Panc1 (cell line): ENCODE measurements at regions not wholly inside any gene's neighbourhood (a gene's known extent, or its start where the extent isn't known, plus 50 kb on each side); places are given as distances from the start of the nearest gene placed in this dataset.

Experiments used
- ATAC-seq: fragments of 200-7000 bp; cut with Tn5 transposase; 2 replicates; pipeline ENCODE4 v1.9.1; 2020; ENCODE audit warnings: mild to moderate bottlenecking, moderate library complexity
- BruUV-seq: library from RNA; stranded (reverse); fragments of 400-500 nt; replicated peaks from 2 replicates; lab custom pipeline; 2021; lab: Mats Ljungman, UMichigan
- CTCF ChIA-PET: fragments of 300-600 bp; sonication (Branson Sonifier 250); formaldehyde crosslinking; loops from one replicate; lab custom pipeline; 2022; ENCODE audit warnings: antibody characterized with exemption; lab: Charles Lee
- POLR2A ChIA-PET: fragments of 300-600 bp; sonication (Branson Sonifier 250); formaldehyde crosslinking; loops from one replicate; lab custom pipeline; 2022; ENCODE audit warnings: antibody characterized with exemption; lab: Charles Lee
- DNase-seq: peaks from one replicate; pipeline ENCODE4 v3.0.0-alpha.2; 2010; ENCODE audit warnings: low read depth, low spot score
- H3K27ac ChIP-seq: 2 replicates; pipeline ENCODE4 v1.5.1; 2011; ENCODE audit warnings: mild to moderate bottlenecking, low read length, inconsistent platforms
- H3K27me3 ChIP-seq: fragments of 200-500 bp; sonication (Bioruptor generic); 2 replicates; pipeline ENCODE4 v1.6.0; 2014; ENCODE audit warnings: low read length, inconsistent platforms; ENCODE audit not compliant: control insufficient read depth, insufficient read depth
- H3K36me3 ChIP-seq: fragments of 200-500 bp; sonication (Bioruptor generic); 2 replicates; pipeline ENCODE4 v1.5.1; 2014; ENCODE audit warnings: inconsistent platforms, mild to moderate bottlenecking, low read length, moderate library complexity; ENCODE audit not compliant: control insufficient read depth, insufficient read depth
- H3K4me1 ChIP-seq: 2 replicates; pipeline ENCODE4 v1.5.1; 2011; ENCODE audit warnings: inconsistent platforms, mild to moderate bottlenecking, low read length, moderate library complexity; ENCODE audit not compliant: control insufficient read depth, insufficient read depth
- H3K4me3 ChIP-seq, 2 experiments: 2 replicates each; pipeline ENCODE4 v1.5.1; 2011 to 2012; ENCODE audit warnings: low read depth in 2 of 2, low read length in 2 of 2, mild to moderate bottlenecking in 2 of 2, inconsistent platforms in 1 of 2, moderate library complexity in 1 of 2
- H3K9me3 ChIP-seq: fragments of 200-500 bp; sonication (Bioruptor generic); 2 replicates; pipeline ENCODE4 v1.5.1; 2014; ENCODE audit warnings: low read depth, mild to moderate bottlenecking, inconsistent platforms, low read length, moderate library complexity; ENCODE audit not compliant: control insufficient read depth, insufficient read depth
- CTCF ChIP-seq: fragments of 450-650 bp; IDR thresholded peaks from 2 replicates; pipeline ENCODE4 v1.5.1; 2017; ENCODE audit warnings: mild to moderate bottlenecking
- POLR2AphosphoS5 ChIP-seq: IDR thresholded peaks from 2 replicates; pipeline ENCODE4 v1.6.1; 2012; ENCODE audit warnings: mild to moderate bottlenecking, low read depth, low read length, moderate library complexity
- REST ChIP-seq, 2 experiments: IDR thresholded peaks; 2 replicates each; pipeline ENCODE4 v1.6.1; 2011 to 2012; ENCODE audit warnings: low read depth in 2 of 2, control low read depth in 1 of 2, low read length in 1 of 2, mild to moderate bottlenecking in 1 of 2, moderate library complexity in 1 of 2; ENCODE audit not compliant: insufficient read depth in 1 of 2
- SIN3A ChIP-seq: IDR thresholded peaks from 2 replicates; pipeline ENCODE4 v1.6.1; 2012; ENCODE audit warnings: low read depth, mild to moderate bottlenecking, low read length, moderate library complexity, borderline replicate concordance; ENCODE audit not compliant: insufficient read depth
- TCF7L2 ChIP-seq: IDR thresholded peaks from 2 replicates; pipeline ENCODE4 v1.6.1; 2011; ENCODE audit warnings: mild to moderate bottlenecking, low read depth, low read length, inconsistent platforms
- in situ Hi-C: cut with HindIII; loops from 2 replicates; pipeline ENCODE4 v1.10.0; 2016; ENCODE audit warnings: low sequenced_read_pairs, low pct_unique_long_range_greater_than_20kb
- intact Hi-C: fragments of 100-400 bp; cut with micrococcal nuclease; formaldehyde crosslinking; loops from one replicate; pipeline ENCODE4 v1.10.0; 2022; ENCODE audit not compliant: unreplicated experiment

GRCh38 chr16:11452746-11453389 is 107.6 kb downstream of the RMI2 start:
- intact Hi-C loops (no loop called here), in situ Hi-C loops (no loop called here)
- Histone ChIP-seq H3K36me3 (no peaks in the 10 kb centered on the region), H3K4me3 (no peak overlapping the region), H3K27ac (no peak overlapping the region), H3K4me1 (no peaks in the 10 kb centered on the region), H3K9me3 (no peaks in the 10 kb centered on the region), H3K27me3 (no peaks in the 10 kb centered on the region; the same call in 1 of the 2 replicates)
- ATAC-seq (no peak), DNase-seq (no peak)
- TF ChIP-seq TCF7L2 (no peak), CTCF (no peak)
- no TSS peak for BruUV-seq
- CTCF ChIA-PET, result no interaction called here
- POLR2A ChIA-PET, result no interaction called here

DNA sequence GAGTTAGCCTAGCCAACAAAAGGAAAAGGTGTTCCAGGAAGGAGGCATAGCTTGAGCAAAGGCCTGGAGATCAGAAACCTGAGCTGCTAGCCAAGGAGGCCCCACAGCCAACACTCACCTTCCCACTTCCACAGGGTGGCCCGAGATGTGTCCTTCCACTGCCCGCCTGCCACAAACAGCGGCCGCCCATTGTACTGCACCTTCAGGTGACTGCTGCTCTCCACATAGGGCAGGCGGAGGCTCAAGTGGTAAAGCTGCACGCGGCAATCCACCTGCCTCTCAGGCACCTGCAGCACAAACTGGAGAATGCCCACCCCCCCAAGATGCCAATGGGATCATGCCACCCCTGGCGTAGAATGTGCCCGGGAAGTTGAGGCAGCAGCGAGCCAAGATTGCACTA is 111.5 kb downstream of the RMI2 start:
- Histone ChIP-seq H3K4me3 (no peak overlapping the region), H3K36me3 (no peaks in the 10 kb centered on the region), H3K4me1 (no peaks in the 10 kb centered on the region), H3K9me3 (no peaks in the 10 kb centered on the region), H3K27me3 (no peaks in the 10 kb centered on the region; the same call in 1 of the 2 replicates), H3K27ac (no peak overlapping the region)
- intact Hi-C loops, result no loop called here
- ChIA-PET POLR2A (interaction anchor here (0.6 kb wide), 1 partner anchor 202 kb away, joined by 3 read pairs; no protein-coding TSS in a partner anchor), CTCF (no interaction called here)
- no TSS peak for BruUV-seq
- no peak for DNase-seq
- in situ Hi-C loops, result no loop called here
- TF ChIP-seq CTCF (no peak), TCF7L2 (no peak), REST (IDR thresholded peaks at IDR 0.05; ENCODE audit: insufficient read depth in 1 of 2, low read depth in 2 of 2, low read length in 1 of 2) (no peak), POLR2AphosphoS5 (no peak), SIN3A (no peak)
- no peak for ATAC-seq
